ENCODE measurements at regions not wholly inside any gene's neighbourhood (a gene's known extent, or its start where the extent isn't known, plus 50 kb on each side); places are given as distances from the start of the nearest gene placed in this dataset.

GRCh38 chr2:21728133-21728532, 604.4 kb downstream of the TDRD15 start:
- Histone ChIP-seq H3K4me3 (ENCODE audit: low read depth, low read length) (no peak overlapping the region), H3K9me3 (no peaks in the 10 kb centered on the region), H3K36me3 (ENCODE audit: control insufficient read depth, insufficient read depth, low read length) (no peaks in the 10 kb centered on the region), H3K4me1 (no peaks in the 10 kb centered on the region), H3K27me3 (replicated peaks; ENCODE audit: control insufficient read depth, insufficient read depth, low read length) (no peaks in the 10 kb centered on the region)
- H3K4me1 Mint-ChIP-seq (ENCODE audit: low read depth, unreplicated experiment) = no peaks in the 10 kb centered on the region
- no peak overlapping the region for H3K27ac Mint-ChIP-seq (ENCODE audit: unreplicated experiment)
- no peak overlapping the region for H3K4me3 Mint-ChIP-seq (ENCODE audit: unreplicated experiment)
- TF ChIP-seq, protein P1, sequence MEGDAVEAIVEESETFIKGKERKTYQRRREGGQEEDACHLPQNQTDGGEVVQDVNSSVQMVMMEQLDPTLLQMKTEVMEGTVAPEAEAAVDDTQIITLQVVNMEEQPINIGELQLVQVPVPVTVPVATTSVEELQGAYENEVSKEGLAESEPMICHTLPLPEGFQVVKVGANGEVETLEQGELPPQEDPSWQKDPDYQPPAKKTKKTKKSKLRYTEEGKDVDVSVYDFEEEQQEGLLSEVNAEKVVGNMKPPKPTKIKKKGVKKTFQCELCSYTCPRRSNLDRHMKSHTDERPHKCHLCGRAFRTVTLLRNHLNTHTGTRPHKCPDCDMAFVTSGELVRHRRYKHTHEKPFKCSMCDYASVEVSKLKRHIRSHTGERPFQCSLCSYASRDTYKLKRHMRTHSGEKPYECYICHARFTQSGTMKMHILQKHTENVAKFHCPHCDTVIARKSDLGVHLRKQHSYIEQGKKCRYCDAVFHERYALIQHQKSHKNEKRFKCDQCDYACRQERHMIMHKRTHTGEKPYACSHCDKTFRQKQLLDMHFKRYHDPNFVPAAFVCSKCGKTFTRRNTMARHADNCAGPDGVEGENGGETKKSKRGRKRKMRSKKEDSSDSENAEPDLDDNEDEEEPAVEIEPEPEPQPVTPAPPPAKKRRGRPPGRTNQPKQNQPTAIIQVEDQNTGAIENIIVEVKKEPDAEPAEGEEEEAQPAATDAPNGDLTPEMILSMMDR (IDR thresholded peaks at IDR 0.05; ENCODE audit: insufficient read depth in 1 of 2, low read depth in 1 of 2, low read length in 1 of 2, severe bottlenecking in 1 of 2, unreplicated experiment in 1 of 2) = no peak
- no peaks in the 10 kb centered on the region for H3K27me3 Mint-ChIP-seq (ENCODE audit: insufficient read depth, unreplicated experiment)
- no peaks in the 10 kb centered on the region for H3K36me3 Mint-ChIP-seq (ENCODE audit: insufficient read depth, unreplicated experiment)
- H3K9me3 Mint-ChIP-seq (ENCODE audit: unreplicated experiment) = no peaks in the 10 kb centered on the region
- BruUV-seq (replicated peaks) = no TSS peak
- no peak for DNase-seq
- ChIA-PET POLR2A (no interaction called here), CTCF (no interaction called here)
- intact Hi-C loops (cut with micrococcal nuclease; ENCODE audit: unreplicated experiment) = no loop called here

GRCh38 chr2:21730141-21730540, 606.4 kb downstream of the TDRD15 start:
- ChIA-PET POLR2A (no interaction called here), CTCF (no interaction called here)
- Histone ChIP-seq H3K27me3 (replicated peaks; ENCODE audit: control insufficient read depth, insufficient read depth, low read length) (no peaks in the 10 kb centered on the region), H3K9me3 (no peaks in the 10 kb centered on the region), H3K4me3 (ENCODE audit: low read depth, low read length) (no peak overlapping the region), H3K36me3 (ENCODE audit: control insufficient read depth, insufficient read depth, low read length) (no peaks in the 10 kb centered on the region), H3K4me1 (no peaks in the 10 kb centered on the region)
- TF ChIP-seq, protein P1 (IDR thresholded peaks at IDR 0.05; ENCODE audit: insufficient read depth in 1 of 2, low read depth in 1 of 2, low read length in 1 of 2, severe bottlenecking in 1 of 2, unreplicated experiment in 1 of 2) = no peak
- Mint-ChIP-seq H3K27me3 (ENCODE audit: insufficient read depth, unreplicated experiment) (no peaks in the 10 kb centered on the region), H3K9me3 (ENCODE audit: unreplicated experiment) (peaks cover 5% of the 10 kb centered on the region), H3K4me1 (ENCODE audit: low read depth, unreplicated experiment) (no peaks in the 10 kb centered on the region), H3K36me3 (ENCODE audit: insufficient read depth, unreplicated experiment) (no peaks in the 10 kb centered on the region), H3K27ac (ENCODE audit: unreplicated experiment) (no peak overlapping the region), H3K4me3 (ENCODE audit: unreplicated experiment) (no peak overlapping the region)
- BruUV-seq (replicated peaks) = no TSS peak
- DNase-seq = no peak
- intact Hi-C loops (cut with micrococcal nuclease; ENCODE audit: unreplicated experiment) = no loop called here

DNA sequence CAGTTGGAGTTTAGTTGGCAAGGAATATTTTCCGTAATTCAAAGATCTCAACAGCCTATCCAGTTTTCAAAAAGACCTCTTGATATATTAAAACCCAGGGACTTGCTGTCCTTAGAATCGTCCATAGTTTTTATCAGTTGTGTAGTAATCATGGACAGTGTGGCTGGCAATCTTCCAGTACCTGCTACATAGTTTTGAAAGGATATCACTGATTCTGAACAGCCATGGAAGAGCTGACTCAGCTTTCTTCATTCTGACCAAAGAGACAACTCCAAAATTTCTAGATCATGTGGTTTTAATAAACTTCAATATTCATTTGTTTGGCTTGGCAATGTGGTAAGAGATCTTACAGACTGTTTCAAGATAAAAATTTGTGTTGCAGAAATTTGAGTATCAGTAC, 616.7 kb downstream of the TDRD15 start:
- Histone ChIP-seq H3K36me3 (ENCODE audit: control insufficient read depth, insufficient read depth, low read length) (no peaks in the 10 kb centered on the region), H3K4me3 (ENCODE audit: low read depth, low read length) (no peak overlapping the region), H3K27me3 (replicated peaks; ENCODE audit: control insufficient read depth, insufficient read depth, low read length) (no peaks in the 10 kb centered on the region), H3K9me3 (no peaks in the 10 kb centered on the region), H3K4me1 (peaks cover 12% of the 10 kb centered on the region)
- TF ChIP-seq, protein P1 (IDR thresholded peaks at IDR 0.05; ENCODE audit: insufficient read depth in 1 of 2, low read depth in 1 of 2, low read length in 1 of 2, severe bottlenecking in 1 of 2, unreplicated experiment in 1 of 2) = no peak
- ChIA-PET CTCF (no interaction called here), POLR2A (no interaction called here)
- intact Hi-C loops (cut with micrococcal nuclease; ENCODE audit: unreplicated experiment) = no loop called here
- no TSS peak for BruUV-seq (replicated peaks)
- H3K4me1 Mint-ChIP-seq (ENCODE audit: low read depth, unreplicated experiment) = peaks cover 16% of the 10 kb centered on the region
- no peak for DNase-seq
- H3K36me3 Mint-ChIP-seq (ENCODE audit: insufficient read depth, unreplicated experiment) = no peaks in the 10 kb centered on the region
- H3K27me3 Mint-ChIP-seq (ENCODE audit: insufficient read depth, unreplicated experiment) = no peaks in the 10 kb centered on the region
- no peak overlapping the region for H3K4me3 Mint-ChIP-seq (ENCODE audit: unreplicated experiment)
- H3K9me3 Mint-ChIP-seq (ENCODE audit: unreplicated experiment) = peaks cover 8% of the 10 kb centered on the region
- no peak overlapping the region for H3K27ac Mint-ChIP-seq (ENCODE audit: unreplicated experiment)

Data from Caco-2 (cell line).